H1 (cell line): ENCODE measurements at regions not wholly inside any gene's neighbourhood (a gene's known extent, or its start where the extent isn't known, plus 50 kb on each side); places are given as distances from the start of the nearest gene placed in this dataset.

ENCODE experiments used
- ATF3 ChIP-seq: IDR thresholded peaks from 2 replicates; pipeline ENCODE4 v1.6.1; 2011; ENCODE audit warnings: low read depth, mild to moderate bottlenecking, low read length; ENCODE audit not compliant: insufficient read depth
- CBX8 ChIP-seq: fragments of 300-800, 300-1000 bp; sonication (generic); IDR thresholded peaks from 2 replicates; pipeline ENCODE4 v1.7.1; 2016; ENCODE audit warnings: low read depth, low read length, borderline replicate concordance
- EZH2 ChIP-seq: fragments of 200-600 bp; sonication (generic); IDR thresholded peaks from 2 replicates; pipeline ENCODE4 v1.7.1; 2012; ENCODE audit warnings: low read depth, mild to moderate bottlenecking, moderate library complexity, low read length, inconsistent platforms; ENCODE audit not compliant: severe bottlenecking
- MAFK ChIP-seq: IDR thresholded peaks from 2 replicates; pipeline ENCODE4 v1.6.1; 2012; ENCODE audit warnings: low read depth, mild to moderate bottlenecking, improper control_type of control experiment, low read length
- YY1 ChIP-seq: IDR thresholded peaks from 2 replicates; pipeline ENCODE4 v1.6.1; 2011; ENCODE audit warnings: low read depth, mild to moderate bottlenecking, low read length

GRCh38 chr13:89281331-89281730 is 1610.2 kb downstream of the SLITRK5 start:
- no peak for TF ChIP-seq EZH2
- no peak for TF ChIP-seq MAFK
- no peak for TF ChIP-seq CBX8
- TF ChIP-seq YY1 = no peak
- TF ChIP-seq ATF3 = no peak
